Stimulated activated naive CD8-positive, alpha-beta T cell treated with anti-CD3 and anti-CD28 coated beads, Interleukin-15, Interleukin-2, amounts not matched to agents 100 ng/mL and 50 ng/mL, for 24 hours (primary cell): ENCODE measurements at regions not wholly inside any gene's neighbourhood (a gene's known extent, or its start where the extent isn't known, plus 50 kb on each side); places are given as distances from the start of the nearest gene placed in this dataset.

Experiments
- H3K27ac Mint-ChIP-seq: one replicate; pipeline ENCODE4 v1.8.0; 2021; ENCODE audit warnings: mild to moderate bottlenecking, mixed read lengths
- H3K27me3 Mint-ChIP-seq: one replicate; pipeline ENCODE4 v1.8.0; 2021; ENCODE audit warnings: mixed read lengths
- H3K36me3 Mint-ChIP-seq: one replicate; pipeline ENCODE4 v1.8.0; 2021; ENCODE audit warnings: low read depth, mixed read lengths
- H3K4me1 Mint-ChIP-seq: one replicate; pipeline ENCODE4 v1.8.0; 2021; ENCODE audit warnings: low read depth, mixed read lengths
- H3K4me3 Mint-ChIP-seq: one replicate; pipeline ENCODE4 v1.8.0; 2021; ENCODE audit warnings: mild to moderate bottlenecking, mixed read lengths
- H3K9me3 Mint-ChIP-seq: one replicate; pipeline ENCODE4 v1.8.0; 2021; ENCODE audit warnings: mixed read lengths

- Mint-ChIP-seq H3K4me1 (no peaks in the 10 kb centered on the region), H3K27me3 (no peaks in the 10 kb centered on the region), H3K4me3 (no peak overlapping the region), H3K27ac (no peak overlapping the region), H3K9me3 (peaks cover 4% of the 10 kb centered on the region), H3K36me3 (no peaks in the 10 kb centered on the region)
These were observed 1881.7 kb downstream of the PCDH7 start for GRCh38 chr4:32601848-32602247.

GRCh38 chr4:32607978-32608377, 1887.8 kb downstream of the PCDH7 start:
- H3K27me3 Mint-ChIP-seq, result no peaks in the 10 kb centered on the region
- no peaks in the 10 kb centered on the region for H3K36me3 Mint-ChIP-seq
- peaks cover 10% of the 10 kb centered on the region for H3K9me3 Mint-ChIP-seq
- no peak overlapping the region for H3K27ac Mint-ChIP-seq
- no peaks in the 10 kb centered on the region for H3K4me1 Mint-ChIP-seq
- H3K4me3 Mint-ChIP-seq, result no peak overlapping the region

- no peak overlapping the region for H3K4me3 Mint-ChIP-seq
- H3K4me1 Mint-ChIP-seq, result no peaks in the 10 kb centered on the region
- no peaks in the 10 kb centered on the region for H3K27me3 Mint-ChIP-seq
- peaks cover 6% of the 10 kb centered on the region for H3K9me3 Mint-ChIP-seq
- H3K27ac Mint-ChIP-seq, result no peak overlapping the region
- H3K36me3 Mint-ChIP-seq, result no peaks in the 10 kb centered on the region
These were observed 1904.9 kb downstream of the PCDH7 start for GRCh38 chr4:32624943-32625603.

- no peaks in the 10 kb centered on the region for H3K36me3 Mint-ChIP-seq
- H3K27ac Mint-ChIP-seq, result no peak overlapping the region
- no peak overlapping the region for H3K4me3 Mint-ChIP-seq
- H3K9me3 Mint-ChIP-seq, result peaks cover 9% of the 10 kb centered on the region
- no peaks in the 10 kb centered on the region for H3K27me3 Mint-ChIP-seq
- H3K4me1 Mint-ChIP-seq, result no peaks in the 10 kb centered on the region
These were observed 1905.6 kb downstream of the PCDH7 start for GRCh38 chr4:32625687-32626337.

GRCh38 chr4:32631831-32632230, 1911.7 kb downstream of the PCDH7 start:
- Mint-ChIP-seq H3K9me3 (peaks cover 5% of the 10 kb centered on the region), H3K4me1 (no peaks in the 10 kb centered on the region), H3K4me3 (no peak overlapping the region), H3K36me3 (no peaks in the 10 kb centered on the region), H3K27me3 (no peaks in the 10 kb centered on the region), H3K27ac (no peak overlapping the region)

- Mint-ChIP-seq H3K4me3 (no peak overlapping the region), H3K4me1 (no peaks in the 10 kb centered on the region), H3K27ac (no peak overlapping the region), H3K36me3 (no peaks in the 10 kb centered on the region), H3K27me3 (no peaks in the 10 kb centered on the region), H3K9me3 (peaks cover 5% of the 10 kb centered on the region)
These were observed 1913.3 kb downstream of the PCDH7 start for GRCh38 chr4:32633421-32633820.

- Mint-ChIP-seq H3K4me3 (no peak overlapping the region), H3K9me3 (peaks cover 21% of the 10 kb centered on the region), H3K4me1 (no peaks in the 10 kb centered on the region)
These were observed 1925.5 kb downstream of the PCDH7 start for GRCh38 chr4:32645653-32646052.

GRCh38 chr4:32658019-32658418, 1937.8 kb downstream of the PCDH7 start:
- Mint-ChIP-seq H3K4me3 (no peak overlapping the region), H3K27me3 (no peaks in the 10 kb centered on the region), H3K9me3 (peaks cover 32% of the 10 kb centered on the region), H3K36me3 (no peaks in the 10 kb centered on the region), H3K27ac (no peak overlapping the region), H3K4me1 (no peaks in the 10 kb centered on the region)

More at GRCh38 chr4:32645653-32646052, 1925.5 kb downstream of the PCDH7 start:
- H3K36me3 Mint-ChIP-seq, result no peaks in the 10 kb centered on the region
- H3K27me3 Mint-ChIP-seq, result no peaks in the 10 kb centered on the region
- no peak overlapping the region for H3K27ac Mint-ChIP-seq

GRCh38 chr4:32661229-32661628, 1941.1 kb downstream of the PCDH7 start:
- peaks cover 19% of the 10 kb centered on the region for H3K9me3 Mint-ChIP-seq
- no peaks in the 10 kb centered on the region for H3K4me1 Mint-ChIP-seq
- no peak overlapping the region for H3K4me3 Mint-ChIP-seq
- H3K36me3 Mint-ChIP-seq, result no peaks in the 10 kb centered on the region
- H3K27me3 Mint-ChIP-seq, result no peaks in the 10 kb centered on the region
- H3K27ac Mint-ChIP-seq, result no peak overlapping the region

GRCh38 chr4:32662803-32663202, 1942.6 kb downstream of the PCDH7 start:
- H3K36me3 Mint-ChIP-seq, result no peaks in the 10 kb centered on the region
- H3K27ac Mint-ChIP-seq, result no peak overlapping the region
- H3K27me3 Mint-ChIP-seq, result no peaks in the 10 kb centered on the region
- H3K9me3 Mint-ChIP-seq, result peaks cover 6% of the 10 kb centered on the region
- no peak overlapping the region for H3K4me3 Mint-ChIP-seq
- H3K4me1 Mint-ChIP-seq, result no peaks in the 10 kb centered on the region

GRCh38 chr4:32672359-32672758, 1952.2 kb downstream of the PCDH7 start:
- Mint-ChIP-seq H3K9me3 (peaks cover 3% of the 10 kb centered on the region), H3K27ac (no peak overlapping the region), H3K27me3 (no peaks in the 10 kb centered on the region), H3K36me3 (no peaks in the 10 kb centered on the region), H3K4me3 (no peak overlapping the region), H3K4me1 (no peaks in the 10 kb centered on the region)

GRCh38 chr4:32680946-32681345, 1960.8 kb downstream of the PCDH7 start:
- H3K36me3 Mint-ChIP-seq, result no peaks in the 10 kb centered on the region
- H3K27ac Mint-ChIP-seq, result no peak overlapping the region
- peaks cover 11% of the 10 kb centered on the region for H3K9me3 Mint-ChIP-seq
- no peaks in the 10 kb centered on the region for H3K4me1 Mint-ChIP-seq
- no peak overlapping the region for H3K4me3 Mint-ChIP-seq
- no peaks in the 10 kb centered on the region for H3K27me3 Mint-ChIP-seq

- Mint-ChIP-seq H3K27ac (no peak overlapping the region), H3K4me1 (no peaks in the 10 kb centered on the region), H3K27me3 (no peaks in the 10 kb centered on the region), H3K4me3 (no peak overlapping the region), H3K9me3 (peaks cover 11% of the 10 kb centered on the region), H3K36me3 (no peaks in the 10 kb centered on the region)
These were observed 1964.0 kb downstream of the PCDH7 start for GRCh38 chr4:32684160-32684559.

- H3K36me3 Mint-ChIP-seq, result no peaks in the 10 kb centered on the region
- no peak overlapping the region for H3K4me3 Mint-ChIP-seq
- no peaks in the 10 kb centered on the region for H3K4me1 Mint-ChIP-seq
- H3K27ac Mint-ChIP-seq, result no peak overlapping the region
- no peaks in the 10 kb centered on the region for H3K9me3 Mint-ChIP-seq
- H3K27me3 Mint-ChIP-seq, result no peaks in the 10 kb centered on the region
These were observed 1966.0 kb downstream of the PCDH7 start for GRCh38 chr4:32686123-32686522.

- Mint-ChIP-seq H3K4me1 (no peaks in the 10 kb centered on the region), H3K4me3 (no peak overlapping the region), H3K27me3 (no peaks in the 10 kb centered on the region), H3K36me3 (no peaks in the 10 kb centered on the region), H3K9me3 (peaks cover 8% of the 10 kb centered on the region), H3K27ac (no peak overlapping the region)
These were observed 1969.3 kb downstream of the PCDH7 start for GRCh38 chr4:32689518-32689917.
